GM06990 (cell line): ENCODE measurements at regions not wholly inside any gene's neighbourhood (a gene's known extent, or its start where the extent isn't known, plus 50 kb on each side); places are given as distances from the start of the nearest gene placed in this dataset.

Experiments used
- DNase-seq: peaks from one replicate; pipeline ENCODE4 v3.0.0-alpha.2; 2011; ENCODE audit not compliant: insufficient read length; ENCODE audit errors: extremely low read depth
- H3K27me3 ChIP-seq: replicated peaks from 2 replicates; pipeline ENCODE4 v1.6.0; 2011; ENCODE audit warnings: low read length; ENCODE audit not compliant: control insufficient read depth, insufficient read depth
- H3K36me3 ChIP-seq: 2 replicates; pipeline ENCODE4 v1.5.1; 2011; ENCODE audit warnings: low read length; ENCODE audit not compliant: control insufficient read depth, insufficient read depth
- H3K4me3 ChIP-seq: replicated peaks from 2 replicates; pipeline ENCODE4 v1.5.1; 2011; ENCODE audit warnings: low read depth, mild to moderate bottlenecking, control low read depth, low read length
- TF ChIP-seq, protein P1 (sequence below): IDR thresholded peaks from 2 replicates; pipeline ENCODE4 v1.5.1; 2011; ENCODE audit warnings: low read length, control low read depth, mild to moderate bottlenecking, inconsistent platforms; ENCODE audit not compliant: insufficient read depth, poor library complexity, severe bottlenecking

DNA sequence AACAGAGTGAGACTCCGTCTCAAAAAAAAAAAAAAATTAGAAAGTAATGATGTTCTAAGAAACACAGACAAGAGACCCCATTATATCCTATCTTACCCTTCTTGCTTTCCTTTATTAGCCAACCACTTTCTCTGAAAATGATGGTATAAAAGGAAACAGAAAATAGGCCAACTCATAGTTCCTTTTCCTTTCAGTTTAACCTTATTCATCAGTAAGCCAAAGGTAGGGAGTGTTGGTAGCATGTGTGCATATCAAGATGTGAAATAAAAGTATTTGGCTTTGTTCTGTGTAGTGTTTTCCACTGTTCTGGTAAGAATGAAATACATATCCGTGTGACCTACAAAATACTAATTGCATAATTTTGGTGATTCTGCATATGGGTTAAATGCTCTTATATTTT is 266.6 kb downstream of the ZNF674 start:
- Histone ChIP-seq H3K36me3 (no peaks in the 10 kb centered on the region), H3K4me3 (no peak overlapping the region), H3K27me3 (no peaks in the 10 kb centered on the region)
- no peak for DNase-seq
- TF ChIP-seq, protein P1, sequence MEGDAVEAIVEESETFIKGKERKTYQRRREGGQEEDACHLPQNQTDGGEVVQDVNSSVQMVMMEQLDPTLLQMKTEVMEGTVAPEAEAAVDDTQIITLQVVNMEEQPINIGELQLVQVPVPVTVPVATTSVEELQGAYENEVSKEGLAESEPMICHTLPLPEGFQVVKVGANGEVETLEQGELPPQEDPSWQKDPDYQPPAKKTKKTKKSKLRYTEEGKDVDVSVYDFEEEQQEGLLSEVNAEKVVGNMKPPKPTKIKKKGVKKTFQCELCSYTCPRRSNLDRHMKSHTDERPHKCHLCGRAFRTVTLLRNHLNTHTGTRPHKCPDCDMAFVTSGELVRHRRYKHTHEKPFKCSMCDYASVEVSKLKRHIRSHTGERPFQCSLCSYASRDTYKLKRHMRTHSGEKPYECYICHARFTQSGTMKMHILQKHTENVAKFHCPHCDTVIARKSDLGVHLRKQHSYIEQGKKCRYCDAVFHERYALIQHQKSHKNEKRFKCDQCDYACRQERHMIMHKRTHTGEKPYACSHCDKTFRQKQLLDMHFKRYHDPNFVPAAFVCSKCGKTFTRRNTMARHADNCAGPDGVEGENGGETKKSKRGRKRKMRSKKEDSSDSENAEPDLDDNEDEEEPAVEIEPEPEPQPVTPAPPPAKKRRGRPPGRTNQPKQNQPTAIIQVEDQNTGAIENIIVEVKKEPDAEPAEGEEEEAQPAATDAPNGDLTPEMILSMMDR: no peak

DNA sequence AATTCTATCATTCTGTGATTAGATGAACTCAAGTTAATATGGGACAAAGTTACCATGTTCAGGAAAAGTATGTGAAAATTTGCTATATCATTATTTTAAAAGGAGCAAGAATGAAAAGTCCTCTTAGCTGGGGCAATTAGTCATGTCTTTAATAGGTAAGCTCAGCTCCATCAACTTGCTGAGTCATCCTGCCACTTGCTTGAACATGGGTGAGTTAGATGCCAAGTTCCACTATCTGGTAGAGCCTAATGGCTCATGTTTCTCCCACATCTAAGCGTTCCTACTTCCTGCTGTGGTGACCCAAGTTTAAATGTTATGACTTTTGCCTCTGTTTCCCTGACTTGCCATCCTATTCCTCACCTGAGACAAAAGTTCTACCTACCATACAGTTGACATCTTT is 276.8 kb downstream of the ZNF674 start:
- H3K27me3 ChIP-seq: no peaks in the 10 kb centered on the region
- TF ChIP-seq, protein P1: no peak
- H3K4me3 ChIP-seq: no peak overlapping the region
- H3K36me3 ChIP-seq: no peaks in the 10 kb centered on the region
- DNase-seq: no peak

DNA sequence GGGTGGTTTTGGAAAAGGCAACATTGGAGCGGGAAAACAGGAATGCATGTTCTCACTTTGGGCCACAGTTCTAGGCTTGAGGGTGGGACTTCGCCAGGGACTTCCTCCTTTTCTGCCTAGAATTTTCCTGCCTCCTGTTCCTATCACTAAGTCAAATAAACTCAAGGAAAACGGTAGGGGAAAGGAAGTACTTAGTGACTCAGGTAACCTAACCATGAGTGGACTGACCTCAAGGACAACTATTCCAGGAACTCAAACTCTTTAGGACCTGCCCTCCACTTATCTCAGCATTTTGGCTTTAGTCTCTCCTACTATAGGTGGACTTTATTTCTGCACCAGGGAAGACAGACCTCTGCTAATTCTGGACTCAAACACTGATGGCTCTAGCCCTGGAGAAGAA is 281.7 kb downstream of the ZNF674 start:
- DNase-seq: no peak
- TF ChIP-seq, protein P1: no peak
- H3K27me3 ChIP-seq: no peaks in the 10 kb centered on the region
- H3K36me3 ChIP-seq: no peaks in the 10 kb centered on the region
- H3K4me3 ChIP-seq: no peak overlapping the region

DNA sequence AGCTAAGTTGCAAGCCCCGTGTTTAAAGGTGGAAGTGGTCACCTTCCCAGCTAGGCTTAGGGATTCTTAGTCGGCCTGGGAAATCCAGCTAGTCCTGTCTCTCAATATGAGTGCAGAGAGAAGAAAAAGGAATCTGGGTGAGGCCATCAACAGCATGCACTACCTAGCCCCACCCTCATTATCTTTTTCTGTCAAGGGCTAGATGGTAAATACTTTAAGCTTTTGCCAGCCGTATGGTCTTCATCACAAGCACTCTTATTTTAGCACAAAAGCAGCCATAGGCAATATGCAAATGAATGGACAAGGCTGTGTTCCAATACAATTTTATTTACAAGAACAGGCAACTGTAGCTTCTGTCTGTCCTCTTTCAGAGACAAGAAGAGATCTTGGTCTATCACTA is 282.9 kb downstream of the ZNF674 start:
- Histone ChIP-seq H3K36me3 (no peaks in the 10 kb centered on the region), H3K27me3 (no peaks in the 10 kb centered on the region), H3K4me3 (no peak overlapping the region)
- TF ChIP-seq, protein P1: no peak
- DNase-seq: no peak

DNA sequence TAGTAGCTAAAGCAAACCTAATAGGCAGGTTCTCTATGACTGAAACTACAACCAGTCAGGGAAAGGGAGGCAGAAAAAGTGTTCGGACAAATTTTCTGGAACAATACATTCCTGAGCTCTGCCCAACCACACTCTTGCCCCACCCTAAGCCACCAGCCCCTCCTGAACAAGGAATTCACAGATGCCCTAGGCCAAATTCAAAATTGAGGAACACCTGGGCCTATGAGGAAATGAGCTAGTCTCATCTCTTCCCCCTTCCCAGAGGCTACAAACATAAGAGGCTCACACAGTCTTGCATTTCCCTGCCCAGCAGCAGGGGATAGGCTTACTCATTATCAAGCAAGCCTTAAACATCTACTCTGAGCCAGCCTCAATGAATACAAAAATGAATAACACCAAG is 284.7 kb downstream of the ZNF674 start:
- DNase-seq: no peak
- H3K36me3 ChIP-seq: no peaks in the 10 kb centered on the region
- H3K4me3 ChIP-seq: no peak overlapping the region
- H3K27me3 ChIP-seq: no peaks in the 10 kb centered on the region
- TF ChIP-seq, protein P1: no peak

DNA sequence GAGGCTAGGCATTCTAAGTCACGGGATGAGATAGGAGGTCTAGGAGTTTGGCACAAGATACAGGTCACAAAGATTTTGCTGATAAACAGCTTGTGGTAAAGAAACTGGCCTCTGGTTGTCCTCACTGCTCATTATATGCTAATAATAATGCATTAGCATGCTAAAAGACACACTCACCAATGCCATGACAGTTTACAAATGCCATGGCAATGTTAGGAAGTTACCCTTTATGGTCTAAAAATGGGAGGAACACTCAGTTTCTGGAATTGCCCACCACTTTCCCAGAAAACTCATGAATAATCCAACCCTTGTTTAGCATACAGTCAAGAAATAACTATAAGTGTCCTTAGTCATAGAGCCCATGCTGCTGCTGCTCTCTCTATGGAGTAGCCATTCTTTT is 286.9 kb downstream of the ZNF674 start:
- Histone ChIP-seq H3K4me3 (no peak overlapping the region), H3K36me3 (no peaks in the 10 kb centered on the region), H3K27me3 (no peaks in the 10 kb centered on the region)
- DNase-seq: no peak
- TF ChIP-seq, protein P1: no peak
